CD4-positive, alpha-beta T cell (primary cell): ENCODE measurements at regions not wholly inside any gene's neighbourhood (a gene's known extent, or its start where the extent isn't known, plus 50 kb on each side); places are given as distances from the start of the nearest gene placed in this dataset.
A peak's percentile ranks its signal among the peaks of the same experiment; 100 is the strongest.
"Not testable (repeated sequence)": the region's sequence is repeated elsewhere in the genome, so short reads cannot be mapped to it uniquely, and the experiment has no call there.

Source experiments
- ATAC-seq: fragments of 200-7000 bp; cut with Tn5 transposase; one replicate; pipeline ENCODE4 v1.10.0; 2022; ENCODE audit warnings: mild to moderate bottlenecking; ENCODE audit not compliant: poor library complexity
- CTCF ChIA-PET: fragments of 350-600 bp; sonication (Branson Sonifier 250); formaldehyde crosslinking; loops from one replicate; lab custom pipeline; 2021; ENCODE audit warnings: antibody characterized with exemption, inconsistent platforms; lab: Charles Lee
- POLR2A ChIA-PET: fragments of 350-600 bp; sonication (Branson Sonifier 250); formaldehyde crosslinking; loops from one replicate; lab custom pipeline; 2021; ENCODE audit warnings: antibody characterized with exemption, inconsistent platforms; lab: Charles Lee
- DNase-seq, 14 experiments: peaks; one replicate each; pipeline ENCODE4 v3.0.0-alpha.2; 2013 to 2020; ENCODE audit warnings: mixed read lengths in 2 of 14
- H3K27ac ChIP-seq, 2 donors: one replicate each; pipeline versions ENCODE4 v1.5.1 to v1.7.0; 2013; ENCODE audit warnings: low read length in 2 of 2, low read depth in 1 of 2, mild to moderate bottlenecking in 1 of 2
- H3K27me3 ChIP-seq, 2 experiments: 1 replicate in 1 of 2; 2 replicates in 1 of 2; pipeline versions ENCODE4 v1.6.1 to v1.7.0; 2013; ENCODE audit warnings: low read length in 2 of 2, control low read depth in 1 of 2, mild to moderate bottlenecking in 1 of 2, moderate library complexity in 1 of 2; ENCODE audit not compliant: insufficient read depth in 2 of 2, control insufficient read depth in 1 of 2
- H3K36me3 ChIP-seq: one replicate; pipeline ENCODE4 v1.6.1; 2013; ENCODE audit warnings: low read length, control low read depth; ENCODE audit not compliant: insufficient read depth
- H3K4me1 ChIP-seq: one replicate; pipeline ENCODE4 v1.6.1; 2013; ENCODE audit warnings: low read length, control low read depth; ENCODE audit not compliant: insufficient read depth
- H3K4me3 ChIP-seq: one replicate; pipeline ENCODE4 v1.5.1; 2013; ENCODE audit warnings: mild to moderate bottlenecking, low read length, moderate library complexity
- H3K9me3 ChIP-seq, 2 experiments: 1 replicate in 1 of 2; 2 replicates in 1 of 2; pipeline versions ENCODE4 v1.6.1 to v1.7.0; 2013; ENCODE audit warnings: low read length in 2 of 2, mild to moderate bottlenecking in 2 of 2, control low read depth in 1 of 2, moderate library complexity in 1 of 2; ENCODE audit not compliant: control insufficient read depth in 1 of 2, insufficient read depth in 1 of 2
- H3K27ac Mint-ChIP-seq: one replicate; pipeline ENCODE4 v1.8.0; 2020; ENCODE audit warnings: mixed read lengths
- H3K27me3 Mint-ChIP-seq: one replicate; pipeline ENCODE4 v1.8.0; 2021; ENCODE audit warnings: mixed read lengths
- H3K36me3 Mint-ChIP-seq: one replicate; pipeline ENCODE4 v1.8.0; 2021; ENCODE audit warnings: low read depth, mixed read lengths
- H3K4me1 Mint-ChIP-seq: one replicate; pipeline ENCODE4 v1.8.0; 2021; ENCODE audit warnings: low read depth, mixed read lengths
- H3K4me3 Mint-ChIP-seq: one replicate; pipeline ENCODE4 v1.8.0; 2020; ENCODE audit warnings: mild to moderate bottlenecking, mixed read lengths
- H3K9me3 Mint-ChIP-seq: one replicate; pipeline ENCODE4 v1.8.0; 2020; ENCODE audit warnings: mixed read lengths
- CTCF ChIP-seq: fragments of 200-600 bp; IDR thresholded peaks from one replicate; pipeline ENCODE4 v1.8.0; 2022; ENCODE audit warnings: antibody characterized with exemption, mild to moderate bottlenecking
- intact Hi-C, 2 experiments: fragments of 100-400 bp; cut with DNase I in 1 of 2; cut with micrococcal nuclease in 1 of 2; formaldehyde crosslinking; loops; one replicate each; pipeline versions ENCODE4 v1.15.1 to v1.9.0; 2023 to 2025; cut with DNase I, micrococcal nuclease

DNA sequence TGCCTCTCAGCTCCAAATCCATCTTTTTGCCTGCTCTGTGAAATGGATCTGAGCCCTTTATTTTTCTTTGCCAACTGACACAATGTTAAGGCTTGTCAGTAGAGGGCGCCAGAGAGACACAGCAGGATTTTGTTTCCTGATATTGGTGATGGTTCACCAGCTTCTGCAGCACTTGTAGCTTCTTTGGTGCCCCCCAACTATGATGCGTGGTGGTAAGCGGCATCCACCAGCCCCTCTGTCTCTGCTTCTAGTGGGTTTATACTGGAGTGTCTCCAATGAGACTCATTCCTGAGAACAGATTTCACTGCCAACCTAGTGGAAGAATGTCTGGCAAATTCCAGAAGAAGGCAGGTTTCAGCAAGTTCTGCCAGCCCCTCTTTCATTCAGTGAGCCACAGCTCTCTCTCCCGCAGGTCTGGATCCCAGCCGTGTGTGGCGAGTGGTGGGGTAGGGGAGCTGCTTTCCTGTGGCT is 471.9 kb upstream of the FRG2C start:
- ChIA-PET CTCF (no interaction called here), POLR2A (no interaction called here)
- intact Hi-C loops = loop anchor here in 1 of 2 experiments (5.0 to 10.0 kb wide), 3 partner anchors 235 to 450 kb away; no protein-coding TSS in a partner anchor
- no peaks in the 10 kb centered on the region for H3K9me3 ChIP-seq
- no peaks in the 10 kb centered on the region for H3K4me1 ChIP-seq
- TF ChIP-seq CTCF = peak; percentile 81
- no peaks in the 10 kb centered on the region for H3K9me3 Mint-ChIP-seq
- peaks cover 27% of the 10 kb centered on the region for H3K27me3 Mint-ChIP-seq
- H3K27me3 ChIP-seq = no peaks in the 10 kb centered on the region
- H3K27ac Mint-ChIP-seq = no peak overlapping the region
- no peak overlapping the region for H3K27ac ChIP-seq
- H3K4me3 Mint-ChIP-seq = no peak overlapping the region
- peak; percentile 0 to 63 (median 28) for DNase-seq
- H3K36me3 Mint-ChIP-seq = no peaks in the 10 kb centered on the region
- H3K36me3 ChIP-seq = no peaks in the 10 kb centered on the region
- H3K4me1 Mint-ChIP-seq = no peaks in the 10 kb centered on the region
- ATAC-seq = no peak
- H3K4me3 ChIP-seq = no peak overlapping the region

DNA sequence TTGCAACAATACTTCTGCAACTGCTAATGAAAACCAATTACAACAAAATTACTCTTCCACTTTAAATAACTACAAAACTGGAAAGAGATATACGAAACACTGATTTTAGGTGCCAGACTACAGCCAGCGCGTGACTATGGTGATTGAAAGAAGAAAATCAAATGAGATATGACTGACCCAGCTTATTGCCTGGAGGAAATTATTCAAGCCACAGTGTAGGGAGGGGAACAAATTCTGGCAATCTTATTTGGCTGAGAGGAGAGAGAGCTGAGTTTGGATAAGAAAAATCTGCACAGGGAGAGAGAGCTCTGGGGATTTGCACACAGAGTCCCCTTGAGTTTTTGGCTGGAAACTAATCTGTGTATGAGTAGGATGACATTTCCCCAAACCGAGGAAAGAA is 470.3 kb upstream of the FRG2C start:
- no peak for TF ChIP-seq CTCF
- ATAC-seq (no peak), DNase-seq (no peak)
- intact Hi-C loops = loop anchor here in 1 of 2 experiments (5.0 to 10.0 kb wide), 3 partner anchors 234 to 449 kb away; no protein-coding TSS in a partner anchor
- Histone ChIP-seq H3K36me3 (no peaks in the 10 kb centered on the region), H3K27ac (no peak overlapping the region), H3K27me3 (no peaks in the 10 kb centered on the region), H3K9me3 (no peaks in the 10 kb centered on the region), H3K4me1 (no peaks in the 10 kb centered on the region), H3K4me3 (no peak overlapping the region)
- no peaks in the 10 kb centered on the region for H3K9me3 Mint-ChIP-seq
- peaks cover 23% of the 10 kb centered on the region for H3K27me3 Mint-ChIP-seq
- no peaks in the 10 kb centered on the region for H3K4me1 Mint-ChIP-seq
- no peak overlapping the region for H3K4me3 Mint-ChIP-seq
- no peak overlapping the region for H3K27ac Mint-ChIP-seq
- ChIA-PET CTCF (no interaction called here), POLR2A (no interaction called here)
- no peaks in the 10 kb centered on the region for H3K36me3 Mint-ChIP-seq

- intact Hi-C loops, H3K27me3 Mint-ChIP-seq, H3K4me3 ChIP-seq, H3K36me3 Mint-ChIP-seq, H3K36me3 ChIP-seq, H3K9me3 ChIP-seq, DNase-seq, H3K27ac ChIP-seq, POLR2A ChIA-PET, H3K27ac Mint-ChIP-seq, H3K4me1 ChIP-seq, H3K9me3 Mint-ChIP-seq, H3K4me1 Mint-ChIP-seq, CTCF ChIA-PET, H3K4me3 Mint-ChIP-seq, H3K27me3 ChIP-seq: not testable (repeated sequence)
- ATAC-seq = peak; percentile 46
Observed at GRCh38 chr3:75214332-75214731, 449.8 kb upstream of the FRG2C start.

- H3K4me3 Mint-ChIP-seq = no peak overlapping the region
- ChIA-PET CTCF (no interaction called here), POLR2A (no interaction called here)
- H3K36me3 Mint-ChIP-seq = no peaks in the 10 kb centered on the region
- no peaks in the 10 kb centered on the region for H3K4me1 Mint-ChIP-seq
- Histone ChIP-seq H3K4me3 (no peak overlapping the region), H3K9me3 (no peaks in the 10 kb centered on the region), H3K27me3 (no peaks in the 10 kb centered on the region), H3K27ac (no peak overlapping the region), H3K4me1 (no peaks in the 10 kb centered on the region), H3K36me3 (no peaks in the 10 kb centered on the region)
- H3K27ac Mint-ChIP-seq = no peak overlapping the region
- no peaks in the 10 kb centered on the region for H3K9me3 Mint-ChIP-seq
- TF ChIP-seq CTCF = no peak
- no peak for DNase-seq
- no peaks in the 10 kb centered on the region for H3K27me3 Mint-ChIP-seq
- no peak for ATAC-seq
- intact Hi-C loops = no loop called here
Observed at GRCh38 chr3:75218577-75218976, 445.6 kb upstream of the FRG2C start.
